Activated gamma-delta T cell (primary cell): ENCODE measurements at regions not wholly inside any gene's neighbourhood (a gene's known extent, or its start where the extent isn't known, plus 50 kb on each side); places are given as distances from the start of the nearest gene placed in this dataset.
"Not testable (repeated sequence)": the region's sequence is repeated elsewhere in the genome, so short reads cannot be mapped to it uniquely, and the experiment has no call there.

ENCODE experiments used
- DNase-seq: peaks from one replicate; lab custom pipeline; 2025; lab: John Stamatoyannopoulos, UW

- DNase-seq = no peak
Observed at GRCh38 chr5:6321078-6321477, 57.3 kb downstream of the MED10 start.

- no peak for DNase-seq
Observed at GRCh38 chr5:6319116-6319515, 59.2 kb downstream of the MED10 start.

- no peak for DNase-seq
Observed at GRCh38 chr5:6317116-6317798, 61.1 kb downstream of the MED10 start.

GRCh38 chr5:6315580-6315979 is 62.8 kb downstream of the MED10 start:
- DNase-seq = no peak

- no peak for DNase-seq
Observed at GRCh38 chr5:6311568-6312501, 66.5 kb downstream of the MED10 start.

GRCh38 chr5:6309949-6310348 is 68.4 kb downstream of the MED10 start:
- DNase-seq = no peak

GRCh38 chr5:6308683-6309082 is 69.7 kb downstream of the MED10 start:
- no peak for DNase-seq

GRCh38 chr5:6307304-6307703 is 71.0 kb downstream of the MED10 start:
- DNase-seq = no peak

GRCh38 chr5:6305853-6306252 is 72.5 kb downstream of the MED10 start:
- no peak for DNase-seq

GRCh38 chr5:6302684-6303083 is 75.7 kb downstream of the MED10 start:
- DNase-seq = no peak

GRCh38 chr5:6302075-6302474 is 76.3 kb downstream of the MED10 start:
- DNase-seq = no peak

- no peak for DNase-seq
Observed at GRCh38 chr5:6296524-6296923, 81.8 kb downstream of the MED10 start.

GRCh38 chr5:6291961-6292360 is 86.4 kb downstream of the MED10 start:
- DNase-seq = no peak

- DNase-seq = no peak
Observed at GRCh38 chr5:6289239-6289638, 89.1 kb downstream of the MED10 start.

GRCh38 chr5:6287176-6287575 is 91.2 kb downstream of the MED10 start:
- DNase-seq = no peak

GRCh38 chr5:6286404-6286803 is 91.9 kb downstream of the MED10 start:
- no peak for DNase-seq

GRCh38 chr5:6284491-6284890 is 93.9 kb downstream of the MED10 start:
- not testable (repeated sequence) for DNase-seq

GRCh38 chr5:6282352-6282751 is 96.0 kb downstream of the MED10 start:
- DNase-seq = no peak

GRCh38 chr5:6281818-6282217 is 96.5 kb downstream of the MED10 start:
- DNase-seq = no peak

GRCh38 chr5:6280425-6281100 is 97.8 kb downstream of the MED10 start:
- no peak for DNase-seq

- DNase-seq = no peak
Observed at GRCh38 chr5:6279607-6280006, 98.7 kb downstream of the MED10 start.

- DNase-seq = no peak
Observed at GRCh38 chr5:6274846-6275543, 103.4 kb downstream of the MED10 start.
